ENCODE measurements at regions not wholly inside any gene's neighbourhood (a gene's known extent, or its start where the extent isn't known, plus 50 kb on each side); places are given as distances from the start of the nearest gene placed in this dataset.
A peak's percentile ranks its signal among the peaks of the same experiment; 100 is the strongest.

DNA sequence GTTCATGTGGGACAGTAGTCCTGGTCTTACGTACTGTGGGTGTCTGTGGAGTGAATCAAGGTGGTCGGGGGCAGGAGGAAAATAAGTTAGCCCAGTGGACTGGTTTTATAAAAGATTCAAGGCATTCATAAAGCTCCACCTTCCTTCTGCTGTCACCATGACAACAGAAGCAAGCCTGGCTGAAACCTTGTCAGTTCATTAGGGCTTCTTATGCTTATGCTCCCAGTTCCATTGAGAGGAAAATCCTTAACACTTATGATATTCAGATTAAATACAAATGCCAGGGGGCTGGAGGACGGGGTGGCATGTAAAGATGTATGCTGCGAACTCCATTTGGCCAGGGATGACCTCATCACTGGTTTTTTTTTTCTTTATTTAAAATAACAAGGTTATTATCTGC, 283.1 kb upstream of the ATP10A start:
- Histone ChIP-seq H3K36me3 (ENCODE audit: insufficient read depth, low read length) (no peaks in the 10 kb centered on the region), H4K20me1 (ENCODE audit: insufficient read depth) (no peaks in the 10 kb centered on the region), H3K4me3 (ENCODE audit: low read length) (peak overlapping the region; percentile 57), H3K9me3 (ENCODE audit: low read length) (no peaks in the 10 kb centered on the region), H3K27me3 (ENCODE audit: insufficient read depth, low read depth, low read length) (no peaks in the 10 kb centered on the region), H3K4me2 (ENCODE audit: low read length) (peak overlapping the region; percentile 91), H3K9ac (ENCODE audit: low read length) (peak overlapping the region; percentile 53), H3K9me2 (ENCODE audit: insufficient read depth, low read length) (no peaks in the 10 kb centered on the region), H3K79me2 (replicated peaks; ENCODE audit: insufficient read depth, low read length) (no peaks in the 10 kb centered on the region), H2AFZ (ENCODE audit: low read depth, low read length) (no peak overlapping the region), H3K27ac (ENCODE audit: low read length) (peak overlapping the region; percentile 91), H3F3A (ENCODE audit: insufficient read depth, low read length, poor library complexity, severe bottlenecking) (no peaks in the 10 kb centered on the region)
- TF ChIP-seq EP300 (conservative IDR thresholded peaks at IDR 0.05; ENCODE audit: poor library complexity, severe bottlenecking) = peak; percentile 9
- TF ChIP-seq MXI1 (conservative IDR thresholded peaks at IDR 0.05; ENCODE audit: poor library complexity, severe bottlenecking) = no peak
- peak; percentile 17 for TF ChIP-seq SMC3 (conservative IDR thresholded peaks at IDR 0.05; ENCODE audit: poor library complexity)
- no peak for TF ChIP-seq CTCF (IDR thresholded peaks at IDR 0.05; ENCODE audit: poor library complexity, severe bottlenecking)
- peak; percentile 32 for TF ChIP-seq RAD21 (conservative IDR thresholded peaks at IDR 0.05)
- TF ChIP-seq, protein P1, sequence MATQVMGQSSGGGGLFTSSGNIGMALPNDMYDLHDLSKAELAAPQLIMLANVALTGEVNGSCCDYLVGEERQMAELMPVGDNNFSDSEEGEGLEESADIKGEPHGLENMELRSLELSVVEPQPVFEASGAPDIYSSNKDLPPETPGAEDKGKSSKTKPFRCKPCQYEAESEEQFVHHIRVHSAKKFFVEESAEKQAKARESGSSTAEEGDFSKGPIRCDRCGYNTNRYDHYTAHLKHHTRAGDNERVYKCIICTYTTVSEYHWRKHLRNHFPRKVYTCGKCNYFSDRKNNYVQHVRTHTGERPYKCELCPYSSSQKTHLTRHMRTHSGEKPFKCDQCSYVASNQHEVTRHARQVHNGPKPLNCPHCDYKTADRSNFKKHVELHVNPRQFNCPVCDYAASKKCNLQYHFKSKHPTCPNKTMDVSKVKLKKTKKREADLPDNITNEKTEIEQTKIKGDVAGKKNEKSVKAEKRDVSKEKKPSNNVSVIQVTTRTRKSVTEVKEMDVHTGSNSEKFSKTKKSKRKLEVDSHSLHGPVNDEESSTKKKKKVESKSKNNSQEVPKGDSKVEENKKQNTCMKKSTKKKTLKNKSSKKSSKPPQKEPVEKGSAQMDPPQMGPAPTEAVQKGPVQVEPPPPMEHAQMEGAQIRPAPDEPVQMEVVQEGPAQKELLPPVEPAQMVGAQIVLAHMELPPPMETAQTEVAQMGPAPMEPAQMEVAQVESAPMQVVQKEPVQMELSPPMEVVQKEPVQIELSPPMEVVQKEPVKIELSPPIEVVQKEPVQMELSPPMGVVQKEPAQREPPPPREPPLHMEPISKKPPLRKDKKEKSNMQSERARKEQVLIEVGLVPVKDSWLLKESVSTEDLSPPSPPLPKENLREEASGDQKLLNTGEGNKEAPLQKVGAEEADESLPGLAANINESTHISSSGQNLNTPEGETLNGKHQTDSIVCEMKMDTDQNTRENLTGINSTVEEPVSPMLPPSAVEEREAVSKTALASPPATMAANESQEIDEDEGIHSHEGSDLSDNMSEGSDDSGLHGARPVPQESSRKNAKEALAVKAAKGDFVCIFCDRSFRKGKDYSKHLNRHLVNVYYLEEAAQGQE (IDR thresholded peaks at IDR 0.05; ENCODE audit: borderline replicate concordance) = peak; percentile 63

GRCh38 chr15:26145796-26146195, 282.7 kb upstream of the ATP10A start:
- no peak for TF ChIP-seq CTCF (IDR thresholded peaks at IDR 0.05; ENCODE audit: poor library complexity, severe bottlenecking)
- TF ChIP-seq POLR2AphosphoS5 (IDR thresholded peaks at IDR 0.05) = no peak
- no peak for TF ChIP-seq SMC3 (conservative IDR thresholded peaks at IDR 0.05; ENCODE audit: poor library complexity)
- TF ChIP-seq RAD21 (conservative IDR thresholded peaks at IDR 0.05) = no peak
- TF ChIP-seq EP300 (conservative IDR thresholded peaks at IDR 0.05; ENCODE audit: poor library complexity, severe bottlenecking) = no peak
- TF ChIP-seq, protein P1 (IDR thresholded peaks at IDR 0.05; ENCODE audit: borderline replicate concordance) = no peak
- Histone ChIP-seq H3K9me3 (ENCODE audit: low read length) (no peaks in the 10 kb centered on the region), H3K36me3 (ENCODE audit: insufficient read depth, low read length) (no peaks in the 10 kb centered on the region), H3K4me2 (ENCODE audit: low read length) (peak overlapping the region; percentile 91), H2AFZ (ENCODE audit: low read depth, low read length) (no peak overlapping the region), H3K9ac (ENCODE audit: low read length) (peak overlapping the region; percentile 53), H3K79me2 (replicated peaks; ENCODE audit: insufficient read depth, low read length) (no peaks in the 10 kb centered on the region), H3F3A (ENCODE audit: insufficient read depth, low read length, poor library complexity, severe bottlenecking) (no peaks in the 10 kb centered on the region), H3K27ac (ENCODE audit: low read length) (peak overlapping the region; percentile 91), H3K27me3 (ENCODE audit: insufficient read depth, low read depth, low read length) (no peaks in the 10 kb centered on the region), H3K4me3 (ENCODE audit: low read length) (peak overlapping the region; percentile 57), H4K20me1 (ENCODE audit: insufficient read depth) (no peaks in the 10 kb centered on the region), H3K9me2 (ENCODE audit: insufficient read depth, low read length) (no peaks in the 10 kb centered on the region)

Measured in neural cell (in vitro differentiated cells).